BLaER1 (cell line): ENCODE measurements at regions not wholly inside any gene's neighbourhood (a gene's known extent, or its start where the extent isn't known, plus 50 kb on each side); places are given as distances from the start of the nearest gene placed in this dataset.
A peak's percentile ranks its signal among the peaks of the same experiment; 100 is the strongest.

Source experiments
- H3K27ac ChIP-seq: shearing (Covaris generic); formaldehyde crosslinking; 2 replicates; pipeline ENCODE4 v1.8.1; 2022
- H3K27me3 ChIP-seq: shearing (Covaris generic); formaldehyde crosslinking; 2 replicates; pipeline ENCODE4 v1.8.1; 2022
- H3K36me3 ChIP-seq: shearing (Covaris generic); formaldehyde crosslinking; 2 replicates; pipeline ENCODE4 v1.8.1; 2022
- H3K4me1 ChIP-seq: shearing (Covaris generic); formaldehyde crosslinking; 2 replicates; pipeline ENCODE4 v1.8.1; 2022
- H3K4me2 ChIP-seq: shearing (Covaris generic); formaldehyde crosslinking; 2 replicates; pipeline ENCODE4 v1.8.1; 2022
- H3K4me3 ChIP-seq: shearing (Covaris generic); formaldehyde crosslinking; 2 replicates; pipeline ENCODE4 v1.8.1; 2022
- H3K9ac ChIP-seq: shearing (Covaris generic); formaldehyde crosslinking; 2 replicates; pipeline ENCODE4 v1.8.1; 2022
- H3K9me3 ChIP-seq: shearing (Covaris generic); formaldehyde crosslinking; 2 replicates; pipeline ENCODE4 v1.8.1; 2022
- H4K20me1 ChIP-seq: shearing (Covaris generic); formaldehyde crosslinking; 2 replicates; pipeline ENCODE4 v1.8.1; 2022
- Cebpa-rat ChIP-seq: shearing (Covaris generic); IDR thresholded peaks from 2 replicates; pipeline ENCODE4 v1.8.1; 2022

- Histone ChIP-seq H3K4me3 (no peak overlapping the region), H3K36me3 (no peaks in the 10 kb centered on the region), H3K4me2 (no peak overlapping the region), H3K27me3 (no peaks in the 10 kb centered on the region), H3K9me3 (no peaks in the 10 kb centered on the region), H3K9ac (no peak overlapping the region), H3K27ac (no peak overlapping the region), H4K20me1 (no peaks in the 10 kb centered on the region), H3K4me1 (no peaks in the 10 kb centered on the region)
- TF ChIP-seq Cebpa-rat = no peak
These were observed 101.0 kb upstream of the TNS3 start for GRCh38 chr7:47682874-47683273.

GRCh38 chr7:47681249-47681810 lies 99.4 kb upstream of the TNS3 start:
- Histone ChIP-seq H4K20me1 (no peaks in the 10 kb centered on the region), H3K4me1 (no peaks in the 10 kb centered on the region), H3K4me3 (no peak overlapping the region), H3K9ac (no peak overlapping the region), H3K4me2 (no peak overlapping the region), H3K27me3 (no peaks in the 10 kb centered on the region), H3K27ac (no peak overlapping the region), H3K9me3 (peaks cover 3% of the 10 kb centered on the region; the same call in 1 of the 2 replicates), H3K36me3 (no peaks in the 10 kb centered on the region)
- TF ChIP-seq Cebpa-rat = no peak

- Histone ChIP-seq H3K36me3 (no peaks in the 10 kb centered on the region), H3K4me1 (no peaks in the 10 kb centered on the region), H3K9me3 (peaks cover 3% of the 10 kb centered on the region; the same call in 1 of the 2 replicates), H3K27ac (no peak overlapping the region), H3K4me3 (no peak overlapping the region), H3K4me2 (no peak overlapping the region), H3K9ac (no peak overlapping the region), H4K20me1 (no peaks in the 10 kb centered on the region), H3K27me3 (no peaks in the 10 kb centered on the region)
- no peak for TF ChIP-seq Cebpa-rat
These were observed 96.9 kb upstream of the TNS3 start for GRCh38 chr7:47678641-47679380.

GRCh38 chr7:47677664-47678063 lies 95.8 kb upstream of the TNS3 start:
- H3K9me3 ChIP-seq = peaks cover 3% of the 10 kb centered on the region; the same call in 1 of the 2 replicates
- H4K20me1 ChIP-seq = no peaks in the 10 kb centered on the region
- no peaks in the 10 kb centered on the region for H3K27me3 ChIP-seq
- no peak overlapping the region for H3K4me3 ChIP-seq
- H3K4me2 ChIP-seq = no peak overlapping the region
- TF ChIP-seq Cebpa-rat = no peak
- no peaks in the 10 kb centered on the region for H3K4me1 ChIP-seq
- H3K9ac ChIP-seq = no peak overlapping the region
- H3K27ac ChIP-seq = no peak overlapping the region
- no peaks in the 10 kb centered on the region for H3K36me3 ChIP-seq

- Histone ChIP-seq H3K9me3 (peaks cover 3% of the 10 kb centered on the region; the same call in 1 of the 2 replicates), H3K27ac (no peak overlapping the region), H3K4me1 (no peaks in the 10 kb centered on the region)
These were observed 95.2 kb upstream of the TNS3 start for GRCh38 chr7:47677093-47677492.

GRCh38 chr7:47672977-47673381 lies 91.1 kb upstream of the TNS3 start:
- H3K9ac ChIP-seq = no peak overlapping the region
- TF ChIP-seq Cebpa-rat = no peak
- no peaks in the 10 kb centered on the region for H3K27me3 ChIP-seq
- no peaks in the 10 kb centered on the region for H4K20me1 ChIP-seq
- H3K4me1 ChIP-seq = peaks cover 29% of the 10 kb centered on the region
- H3K4me2 ChIP-seq = no peak overlapping the region
- peaks cover 3% of the 10 kb centered on the region; the same call in 1 of the 2 replicates for H3K9me3 ChIP-seq
- no peaks in the 10 kb centered on the region for H3K36me3 ChIP-seq
- H3K4me3 ChIP-seq = no peak overlapping the region
- H3K27ac ChIP-seq = no peak overlapping the region

More at GRCh38 chr7:47677093-47677492, 95.2 kb upstream of the TNS3 start:
- no peak overlapping the region for H3K4me3 ChIP-seq
- H3K4me2 ChIP-seq = no peak overlapping the region
- H3K27me3 ChIP-seq = no peaks in the 10 kb centered on the region
- no peak for TF ChIP-seq Cebpa-rat
- H4K20me1 ChIP-seq = no peaks in the 10 kb centered on the region
- no peak overlapping the region for H3K9ac ChIP-seq
- H3K36me3 ChIP-seq = no peaks in the 10 kb centered on the region

- no peak overlapping the region for H3K9ac ChIP-seq
- no peak overlapping the region for H3K27ac ChIP-seq
- no peaks in the 10 kb centered on the region for H4K20me1 ChIP-seq
- TF ChIP-seq Cebpa-rat = no peak
- H3K9me3 ChIP-seq = peaks cover 3% of the 10 kb centered on the region; the same call in 1 of the 2 replicates
- H3K36me3 ChIP-seq = no peaks in the 10 kb centered on the region
- H3K4me1 ChIP-seq = peaks cover 29% of the 10 kb centered on the region
- no peak overlapping the region for H3K4me3 ChIP-seq
- no peak overlapping the region for H3K4me2 ChIP-seq
- H3K27me3 ChIP-seq = no peaks in the 10 kb centered on the region
These were observed 90.4 kb upstream of the TNS3 start for GRCh38 chr7:47672271-47672791.

- H3K9me3 ChIP-seq = no peaks in the 10 kb centered on the region
- TF ChIP-seq Cebpa-rat = no peak
- H3K27me3 ChIP-seq = no peaks in the 10 kb centered on the region
- H3K27ac ChIP-seq = no peak overlapping the region
- H4K20me1 ChIP-seq = no peaks in the 10 kb centered on the region
- H3K4me2 ChIP-seq = peak overlapping the region; percentile 64
- H3K4me3 ChIP-seq = no peak overlapping the region
- peaks cover 29% of the 10 kb centered on the region for H3K4me1 ChIP-seq
- no peaks in the 10 kb centered on the region for H3K36me3 ChIP-seq
- no peak overlapping the region for H3K9ac ChIP-seq
These were observed 89.4 kb upstream of the TNS3 start for GRCh38 chr7:47671358-47671757.

- H3K9ac ChIP-seq = no peak overlapping the region
- no peaks in the 10 kb centered on the region for H3K9me3 ChIP-seq
- H3K27ac ChIP-seq = no peak overlapping the region
- H3K27me3 ChIP-seq = no peaks in the 10 kb centered on the region
- peak overlapping the region; percentile 64 for H3K4me2 ChIP-seq
- peaks cover 36% of the 10 kb centered on the region for H3K4me1 ChIP-seq
- H4K20me1 ChIP-seq = no peaks in the 10 kb centered on the region
- no peaks in the 10 kb centered on the region for H3K36me3 ChIP-seq
- TF ChIP-seq Cebpa-rat = no peak
- no peak overlapping the region for H3K4me3 ChIP-seq
These were observed 88.8 kb upstream of the TNS3 start for GRCh38 chr7:47670729-47671128.

GRCh38 chr7:47669901-47670384 lies 88.0 kb upstream of the TNS3 start:
- Histone ChIP-seq H3K4me3 (no peak overlapping the region), H3K9me3 (no peaks in the 10 kb centered on the region), H3K9ac (no peak overlapping the region; the same call in 1 of the 2 replicates), H4K20me1 (no peaks in the 10 kb centered on the region), H3K4me1 (peaks cover 43% of the 10 kb centered on the region), H3K27me3 (no peaks in the 10 kb centered on the region), H3K4me2 (peak overlapping the region; percentile 64), H3K27ac (peak overlapping the region; percentile 39; the same call in 1 of the 2 replicates), H3K36me3 (no peaks in the 10 kb centered on the region)
- no peak for TF ChIP-seq Cebpa-rat
